DMS 273 (cell line): ENCODE measurements at regions not wholly inside any gene's neighbourhood (a gene's known extent, or its start where the extent isn't known, plus 50 kb on each side); places are given as distances from the start of the nearest gene placed in this dataset.

ENCODE experiments used
- DNase-seq: peaks from one replicate; lab custom pipeline; 2025; ENCODE audit not compliant: unreplicated experiment; lab: John Stamatoyannopoulos, UW

DNA sequence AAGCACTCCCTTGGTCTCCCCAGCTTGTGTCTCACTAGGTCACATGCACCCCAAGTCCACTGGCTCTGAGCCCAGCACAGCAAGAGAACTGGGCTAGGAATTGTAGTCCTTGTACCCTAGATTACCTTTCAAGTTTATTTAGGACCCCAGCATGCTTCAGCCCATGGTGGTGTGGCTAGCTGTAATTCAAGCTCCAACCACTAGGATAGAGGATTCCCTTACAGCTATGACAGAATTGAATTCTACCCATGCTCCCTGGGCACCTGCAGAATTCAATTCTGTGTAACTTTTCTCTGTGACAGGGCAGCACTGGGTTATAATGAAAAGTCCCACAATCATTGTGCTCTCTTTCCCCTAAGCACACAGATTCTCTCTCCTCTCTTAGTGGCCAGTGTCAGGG lies 253.8 kb upstream of the DMD start:
- peak; percentile 10 for DNase-seq

DNA sequence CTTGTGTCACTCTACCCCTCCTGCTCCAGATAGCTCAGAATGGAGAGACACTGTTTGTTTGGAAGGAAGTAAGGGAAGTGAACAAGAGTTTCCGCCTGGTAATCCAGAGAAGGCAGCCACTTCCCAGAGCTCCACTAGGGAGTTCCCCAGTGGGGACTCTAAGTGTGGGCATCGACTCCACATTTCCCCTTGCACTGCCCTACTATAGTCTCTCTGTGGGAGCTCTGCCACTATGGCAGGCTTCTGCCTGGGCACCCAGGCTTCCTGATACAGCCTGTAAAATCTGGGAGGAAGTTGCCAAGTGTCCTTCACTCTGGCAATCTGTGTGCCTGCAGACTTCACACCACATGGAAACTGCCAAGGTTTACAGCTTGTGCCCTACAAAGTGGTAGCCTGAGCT lies 245.8 kb upstream of the DMD start:
- no peak for DNase-seq

DNA sequence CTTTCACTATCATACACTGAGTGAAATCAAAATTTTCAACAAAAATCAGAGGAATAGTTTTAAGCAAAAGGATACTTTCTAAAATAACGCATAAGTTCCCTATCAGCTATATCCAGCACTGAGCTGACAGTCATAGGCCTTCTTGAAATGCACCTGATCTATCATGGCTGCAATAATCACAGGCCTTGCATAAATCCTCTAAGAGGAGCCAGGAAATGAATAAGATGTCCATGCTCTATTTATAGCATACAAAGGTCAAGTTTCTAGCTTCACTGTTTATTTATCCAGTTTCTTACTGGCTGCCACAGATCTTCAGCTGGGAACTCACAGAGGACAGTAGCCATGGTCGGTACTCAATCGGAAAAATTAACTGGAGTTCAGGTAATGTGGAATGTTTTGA lies 235.9 kb upstream of the DMD start:
- no peak for DNase-seq

DNA sequence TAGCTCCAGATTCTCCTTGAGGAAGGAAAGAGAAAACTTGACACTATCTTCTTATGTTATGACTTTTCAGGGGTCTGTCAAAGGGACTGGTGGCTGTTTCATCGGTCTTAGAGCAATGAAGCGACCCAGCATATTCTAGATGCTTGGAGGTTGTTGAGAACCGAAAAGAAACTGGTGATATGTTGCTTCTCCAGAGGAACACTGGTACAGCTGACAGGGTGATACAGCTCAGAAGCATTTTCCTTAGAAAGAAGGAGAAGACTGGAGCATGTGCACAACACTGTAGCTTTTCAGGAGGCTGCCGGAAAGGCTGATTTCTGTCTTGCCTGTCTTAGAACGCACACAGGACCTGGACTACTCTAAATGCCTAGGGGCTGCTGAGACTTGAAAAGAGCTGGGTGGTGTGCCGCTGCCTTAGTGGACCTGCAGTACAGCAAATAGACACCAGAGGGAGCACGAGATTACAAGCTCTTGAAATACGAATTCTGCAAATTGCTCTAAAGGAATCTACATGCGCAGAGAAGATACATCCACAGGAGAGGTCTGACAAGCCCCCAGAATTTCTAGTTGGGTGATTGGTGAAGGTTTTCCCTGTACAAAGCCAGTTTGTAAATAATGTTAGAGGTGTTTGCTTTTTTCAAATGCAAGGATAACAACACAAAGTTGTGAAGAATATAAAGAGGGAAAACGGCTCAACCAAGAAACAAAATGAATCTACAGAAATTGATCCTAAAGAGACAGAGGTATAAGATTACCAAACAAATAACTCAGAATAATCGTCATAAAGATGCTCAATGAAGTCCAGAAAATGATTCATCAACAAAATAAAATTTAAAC lies 223.1 kb upstream of the DMD start:
- DNase-seq = peak; percentile 84

DNA sequence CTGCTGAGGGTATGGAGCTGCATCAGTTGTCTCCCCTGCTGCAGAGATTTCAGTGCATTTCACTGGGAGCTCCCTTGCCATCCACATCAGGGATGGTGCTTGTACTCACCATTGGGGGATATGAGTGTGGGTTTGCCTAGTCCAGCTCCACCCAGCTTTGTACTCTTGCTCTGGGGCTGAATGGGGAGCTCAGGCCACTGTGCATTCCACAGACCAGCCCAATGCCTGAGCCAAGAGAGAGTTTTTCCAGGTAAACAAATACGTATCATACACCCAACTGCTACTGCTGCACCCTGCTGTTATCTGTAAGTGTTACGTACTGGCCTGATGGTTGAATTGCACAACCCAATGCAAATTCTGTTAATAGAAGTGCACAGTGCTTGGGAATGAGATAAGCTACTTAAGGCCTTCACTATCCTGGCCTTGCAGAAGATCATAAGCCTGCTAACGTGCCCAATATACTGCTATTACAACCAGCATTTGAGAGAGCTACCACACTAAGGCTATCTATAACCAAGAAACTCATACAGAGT lies 205.0 kb upstream of the DMD start:
- no peak for DNase-seq

DNA sequence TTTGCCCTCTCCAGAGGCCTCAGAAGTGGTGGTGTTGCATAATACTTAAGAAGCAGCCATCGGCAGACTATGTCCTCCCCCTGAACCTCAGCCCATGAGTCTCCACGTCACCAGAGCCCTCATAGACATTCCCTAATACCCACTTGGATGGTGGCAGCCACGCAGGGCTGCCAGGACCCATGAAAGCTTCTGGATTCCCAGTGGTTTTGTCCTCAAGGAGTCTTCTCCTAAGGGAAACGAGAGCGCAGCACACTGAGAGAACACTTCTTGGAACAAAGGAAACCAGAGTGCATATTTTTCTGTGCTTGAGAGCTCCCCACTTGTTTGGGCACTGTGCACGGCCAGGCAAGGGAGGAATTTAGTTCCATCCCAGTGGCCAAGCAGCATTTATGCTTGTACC lies 204.1 kb upstream of the DMD start:
- no peak for DNase-seq

DNA sequence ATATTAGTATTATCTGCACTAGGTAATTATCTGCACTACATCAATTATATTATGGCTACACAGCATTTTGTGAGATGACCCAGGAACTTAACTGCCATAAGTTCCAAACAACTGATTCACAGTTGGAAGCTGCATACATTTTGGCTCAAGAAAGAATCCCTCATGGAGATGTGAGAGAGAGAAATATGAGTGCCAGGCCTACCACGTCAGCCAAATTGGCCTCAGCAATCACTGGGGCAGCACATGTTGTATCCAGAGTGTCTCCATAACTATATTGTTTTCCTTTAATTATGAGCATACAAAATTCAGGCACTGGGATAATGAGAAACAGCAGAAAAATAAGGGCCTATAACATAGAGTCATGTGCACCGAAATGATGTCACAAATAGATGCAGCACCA lies 174.2 kb upstream of the DMD start:
- no peak for DNase-seq

DNA sequence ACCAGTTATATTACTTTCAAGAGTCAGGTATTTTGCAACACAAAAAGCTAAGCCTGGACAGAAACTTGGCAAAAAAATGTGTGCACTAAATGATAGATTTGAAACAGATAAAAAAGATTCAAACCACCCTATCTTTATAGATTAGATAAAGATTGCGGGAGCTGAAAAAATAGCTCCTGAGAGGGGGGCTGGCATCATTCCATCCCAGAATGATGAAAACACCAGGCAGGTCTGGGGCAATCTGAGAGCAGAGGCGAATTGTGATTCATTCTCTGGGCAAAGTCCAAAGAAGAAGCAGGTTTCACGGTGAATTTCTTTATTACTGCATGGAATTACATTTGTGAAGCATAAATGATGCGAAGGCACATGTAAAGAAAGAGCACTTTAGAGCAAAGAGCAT lies 168.5 kb upstream of the DMD start:
- no peak for DNase-seq

DNA sequence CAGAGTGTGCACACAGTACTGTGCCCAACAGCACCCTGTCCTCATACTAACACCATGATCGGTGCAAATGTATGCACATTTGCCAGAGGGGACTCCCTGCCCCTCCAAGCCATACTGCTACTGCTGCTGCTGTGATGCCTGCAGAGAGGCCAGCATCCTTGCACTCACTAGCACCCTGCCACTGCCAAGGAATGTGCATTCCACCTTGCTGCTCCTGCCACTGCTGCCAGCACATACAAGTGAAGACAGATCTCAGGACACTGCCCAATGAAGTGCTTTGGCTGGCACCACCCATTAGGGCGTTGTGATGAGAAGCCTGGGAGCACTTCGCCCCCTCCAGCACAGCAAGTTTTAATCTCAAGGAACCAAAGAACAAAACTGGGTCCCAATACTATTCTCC lies 146.3 kb upstream of the DMD start:
- DNase-seq = no peak

DNA sequence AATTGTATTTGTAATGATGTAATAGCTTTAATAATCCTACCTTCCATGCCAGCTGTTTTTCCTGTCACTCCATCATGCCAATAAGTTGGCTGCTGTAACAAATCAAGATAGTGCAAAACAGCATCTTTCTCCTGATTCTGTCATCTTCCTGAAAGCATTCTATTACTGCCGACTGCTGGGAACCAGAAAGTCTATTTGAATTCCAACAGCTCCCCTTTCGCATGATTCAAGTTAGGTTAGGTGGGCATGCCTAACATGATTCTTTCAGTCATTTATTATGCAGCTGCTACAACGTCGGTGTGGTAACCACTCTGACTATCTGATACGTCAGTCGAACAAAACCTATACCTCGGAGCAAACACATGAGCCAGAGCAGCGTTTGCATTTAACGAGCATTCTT lies 127.9 kb upstream of the DMD start:
- no peak for DNase-seq

DNA sequence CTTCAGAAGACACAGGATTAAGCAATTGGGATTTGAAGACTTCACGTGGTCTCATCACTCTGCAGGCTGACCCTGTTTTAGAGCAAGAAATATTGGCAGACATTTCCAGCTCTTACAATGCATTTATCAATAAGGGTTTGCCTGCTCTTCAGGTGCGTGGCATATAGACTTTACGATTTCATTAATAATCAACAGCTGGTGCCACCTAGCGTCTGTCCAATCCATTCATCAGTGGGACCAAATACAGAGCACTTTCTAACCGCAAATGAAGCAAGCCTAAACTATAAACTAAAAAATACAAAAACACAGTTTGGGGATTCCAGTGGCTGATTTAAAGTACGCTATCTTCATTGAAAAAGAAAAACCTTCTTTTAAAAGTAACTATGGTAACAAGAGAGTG lies 125.4 kb upstream of the DMD start:
- peak; percentile 60 for DNase-seq

DNA sequence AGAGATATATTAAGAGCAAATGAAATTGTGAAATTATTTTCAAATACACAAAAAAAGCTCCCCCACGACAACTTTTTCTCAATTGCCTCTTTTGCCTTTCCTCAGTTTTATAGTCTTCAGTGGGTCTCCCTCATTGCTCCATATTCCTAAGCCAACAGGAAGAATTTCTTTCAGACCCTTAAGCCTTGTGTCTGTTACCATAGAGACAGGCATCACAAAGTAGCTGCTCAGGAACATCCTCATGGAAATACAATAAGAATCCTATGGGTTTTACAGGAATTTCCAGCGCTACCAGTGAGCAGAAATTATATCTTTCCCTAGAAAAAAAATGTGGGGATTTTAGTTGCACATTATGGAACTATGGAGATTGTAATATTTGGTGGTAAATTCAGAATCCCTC lies 121.9 kb upstream of the DMD start:
- DNase-seq = no peak

DNA sequence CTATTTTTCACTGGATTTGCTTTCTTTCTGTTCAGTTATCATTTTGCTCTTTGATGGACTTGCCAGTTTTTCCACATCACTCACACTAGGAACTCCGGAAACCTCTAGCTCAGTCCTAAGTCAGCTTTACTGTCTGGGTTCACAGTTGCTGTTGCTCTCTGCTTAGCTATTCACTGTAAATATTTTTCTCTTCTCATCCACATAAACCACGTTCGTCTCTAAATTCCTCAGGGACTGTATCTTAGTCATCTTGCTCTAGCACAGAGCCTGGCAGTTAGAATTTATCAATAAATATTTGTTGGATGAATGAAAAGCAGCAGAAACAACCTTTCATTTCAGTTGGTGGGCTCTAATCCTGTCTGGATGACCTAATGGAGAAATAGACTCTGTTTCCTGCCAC lies 119.4 kb upstream of the DMD start:
- no peak for DNase-seq

DNA sequence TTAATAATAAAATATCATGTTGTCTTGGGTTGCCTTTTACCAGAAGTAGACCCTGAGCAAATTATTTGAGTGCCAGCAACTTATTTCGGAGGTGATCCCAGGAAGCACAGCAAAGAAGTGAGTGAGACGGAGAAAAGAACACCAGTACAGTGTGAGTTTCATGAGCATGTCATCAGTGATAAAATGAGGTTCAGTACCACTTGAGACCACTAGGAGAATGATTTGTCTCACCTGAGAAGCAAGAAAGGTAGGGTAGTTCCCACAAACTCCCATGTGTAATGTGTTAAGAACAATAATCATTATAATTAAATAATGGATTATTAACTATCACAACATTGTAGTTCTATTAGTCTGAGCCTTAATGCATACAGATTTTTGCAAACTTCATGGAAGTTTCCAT lies 112.8 kb upstream of the DMD start:
- DNase-seq = peak; percentile 7

DNA sequence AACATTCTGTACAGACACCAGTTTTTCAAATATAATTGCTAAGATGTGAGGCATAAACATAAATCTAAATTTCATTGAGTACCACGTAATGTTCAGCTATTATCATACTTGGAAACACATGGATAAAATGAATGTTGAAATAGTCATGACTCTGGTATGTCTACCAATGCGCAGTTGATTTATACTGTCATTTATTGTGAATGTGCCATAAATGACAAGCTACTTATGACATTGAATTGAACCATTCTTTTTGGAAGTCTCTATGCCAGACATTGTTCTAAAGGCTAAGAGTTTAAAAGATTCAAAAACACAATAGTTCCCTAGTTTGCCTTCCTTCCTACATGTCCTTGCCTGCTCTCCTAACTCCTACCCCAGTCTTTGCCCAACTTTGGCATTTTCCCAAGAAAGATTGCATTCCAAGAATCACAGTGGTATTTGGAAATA lies 96.6 kb upstream of the DMD start:
- no peak for DNase-seq

DNA sequence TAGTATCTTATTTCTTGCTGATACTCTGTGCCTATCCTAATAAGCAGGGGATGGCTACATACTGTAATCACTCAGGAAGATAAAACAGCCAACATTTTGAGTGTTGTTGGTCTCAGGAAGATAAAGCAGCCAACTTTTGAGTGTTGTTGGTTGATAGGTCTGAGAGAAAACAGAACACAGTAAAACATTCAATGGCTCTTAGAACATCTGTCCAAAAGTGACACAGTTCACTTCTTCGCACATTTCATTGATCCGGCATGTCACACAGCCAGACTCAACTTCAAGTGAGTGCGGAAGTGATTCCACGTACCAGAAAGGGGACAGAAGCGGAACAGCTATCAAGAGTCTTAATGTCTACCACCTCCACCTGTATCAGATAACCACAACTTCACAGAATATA lies 87.3 kb upstream of the DMD start:
- no peak for DNase-seq

DNA sequence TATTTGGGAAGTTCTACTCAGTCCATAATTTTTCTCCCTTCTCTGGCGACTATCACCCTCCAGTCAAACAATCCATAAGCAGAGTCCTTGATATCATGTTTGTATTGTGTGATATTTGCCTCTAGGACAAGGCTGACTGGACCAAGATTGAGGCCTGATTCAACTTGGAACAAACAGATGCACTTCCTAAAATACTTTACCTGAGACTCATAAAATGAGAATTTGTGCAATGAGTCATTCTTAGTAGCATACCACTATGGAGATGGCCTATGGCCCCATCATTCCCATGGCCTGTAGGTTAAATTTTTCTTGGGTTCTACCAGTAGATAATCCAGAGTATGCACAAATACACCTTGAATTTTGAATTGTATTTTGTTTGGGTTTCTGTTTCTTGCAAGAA lies 74.2 kb upstream of the DMD start:
- DNase-seq = no peak

DNA sequence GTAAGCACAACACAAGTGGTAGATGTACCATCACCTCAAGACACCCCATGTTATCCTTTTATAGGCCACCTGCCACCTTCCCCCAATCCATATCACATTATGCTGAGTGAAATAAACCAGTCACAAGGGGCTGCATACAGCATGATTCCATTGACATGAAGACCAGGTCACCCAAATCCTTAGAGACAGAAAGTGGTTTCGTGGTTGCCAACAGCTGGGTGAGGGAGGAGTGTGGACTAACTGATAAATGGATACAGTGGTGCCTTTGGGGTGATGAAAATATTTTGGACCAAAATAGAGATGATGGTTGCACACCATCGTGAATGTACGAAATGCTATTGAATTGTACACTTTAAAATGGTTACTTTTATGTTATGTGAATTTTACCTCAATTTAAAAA lies 65.7 kb upstream of the DMD start:
- DNase-seq = no peak

DNA sequence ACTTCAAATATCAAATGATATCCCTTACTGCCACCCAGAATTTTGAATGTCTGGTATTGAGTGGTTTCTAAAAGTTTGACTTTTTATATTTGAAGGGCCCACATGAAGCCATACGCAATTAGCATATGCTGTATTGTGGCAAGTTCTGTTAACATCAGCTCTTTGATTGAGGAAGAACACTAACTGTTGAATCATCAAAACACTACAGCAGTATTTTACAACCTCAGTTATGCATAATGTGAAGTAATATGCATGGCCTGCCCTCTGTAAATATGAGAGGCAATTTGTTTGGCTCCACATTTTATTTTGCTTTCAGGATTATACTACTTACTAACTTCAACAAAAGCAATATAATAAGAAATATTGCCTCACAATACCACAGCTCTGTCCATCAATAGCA lies 62.2 kb upstream of the DMD start:
- DNase-seq = no peak

DNA sequence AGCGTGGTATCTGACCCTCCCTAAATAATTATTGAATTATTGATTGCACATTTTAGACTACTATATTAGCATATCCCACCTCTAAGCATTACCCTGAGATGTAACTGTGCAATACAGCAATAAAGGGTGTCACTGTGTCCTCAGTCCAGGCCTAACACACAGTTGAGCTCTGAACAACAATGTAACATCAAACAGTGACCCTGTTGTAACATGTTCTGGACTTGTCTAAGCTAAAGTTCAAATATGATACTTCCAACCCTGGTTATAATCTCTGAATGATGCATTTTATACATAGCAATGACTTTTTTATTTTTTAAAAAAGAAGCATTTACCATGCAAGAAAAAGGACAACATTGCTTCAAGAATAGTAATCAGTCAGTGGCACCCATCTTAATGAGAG lies 61.6 kb upstream of the DMD start:
- DNase-seq = no peak
